HepG2 (cell line): ENCODE measurements at regions not wholly inside any gene's neighbourhood (a gene's known extent, or its start where the extent isn't known, plus 50 kb on each side); places are given as distances from the start of the nearest gene placed in this dataset.

Experiments
- ATAC-seq: fragments of 200-7000 bp; cut with Tn5 transposase; 3 replicates; pipeline ENCODE4 v1.9.1; 2020; ENCODE audit warnings: mild to moderate bottlenecking, moderate library complexity
- BruUV-seq: library from RNA; stranded (reverse); fragments of 400-500 nt; replicated peaks from 2 replicates; lab custom pipeline; 2021; lab: Mats Ljungman, UMichigan
- CTCF ChIA-PET: fragments of 300-600 bp; formaldehyde crosslinking; extraction: SDS; loops from one replicate; lab custom pipeline; 2021; ENCODE audit warnings: low total read pairs, inconsistent platforms, low intra/inter-chr PET ratio; lab: Yijun Ruan, JAX
- POLR2A ChIA-PET: fragments of 350-600 bp; sonication (Branson Sonifier 250); formaldehyde crosslinking; loops from one replicate; lab custom pipeline; 2020; ENCODE audit warnings: antibody characterized with exemption, inconsistent platforms; lab: Yijun Ruan, JAX
- DNase-seq: peaks from one replicate; pipeline ENCODE4 v3.0.0-alpha.2; 2015; ENCODE audit warnings: low spot score
- FAIRE-seq: peaks from 3 replicates; lab custom pipeline; 2011; peaks lifted over from hg19 to GRCh38; lab: Jason Lieb, UNC
- H2AFZ ChIP-seq: one replicate; pipeline ENCODE4 v1.6.1; 2011; ENCODE audit warnings: low read length, inconsistent platforms
- H3K27ac ChIP-seq: fragments of 300-600 bp; 3 replicates; pipeline ENCODE4 v1.8.0; 2011; ENCODE audit warnings: mixed run types, mild to moderate bottlenecking, mixed read lengths, low read length, inconsistent platforms; ENCODE audit not compliant: insufficient read depth; ENCODE audit errors: extremely low read length
- H3K27me3 ChIP-seq, 2 experiments: fragments of 200-600 bp in 1 of 2; 2 replicates in 1 of 2; 3 replicates in 1 of 2; pipeline versions ENCODE4 v1.6.0 to v1.8.0; 2011; ENCODE audit warnings: low read length in 2 of 2, mild to moderate bottlenecking in 2 of 2, moderate library complexity in 2 of 2, inconsistent platforms in 1 of 2; ENCODE audit not compliant: insufficient read depth in 2 of 2, control insufficient read depth in 1 of 2
- H3K36me3 ChIP-seq, 2 experiments: fragments of 200-600 bp in 1 of 2; replicated peaks in 1 of 2; 2 replicates in 1 of 2; 3 replicates in 1 of 2; pipeline versions ENCODE4 v1.5.1 to v1.8.0; 2011; ENCODE audit warnings: low read length in 2 of 2, inconsistent platforms in 1 of 2; ENCODE audit not compliant: insufficient read depth in 2 of 2, control insufficient read depth in 1 of 2
- H3K4me1 ChIP-seq: 2 replicates; pipeline ENCODE4 v1.5.1; 2012; ENCODE audit warnings: low read length, inconsistent platforms; ENCODE audit not compliant: insufficient read depth
- H3K4me2 ChIP-seq: 2 replicates; pipeline ENCODE4 v1.6.0; 2011; ENCODE audit warnings: low read depth, low read length, inconsistent platforms
- H3K4me3 ChIP-seq, 3 experiments: fragments of 200-600 bp in 1 of 3; sonication (generic), shearing (Covaris generic) in 1 of 3; replicated peaks in 1 of 3; 2 replicates each; pipeline ENCODE4 v1.5.1; 2011 to 2016; ENCODE audit warnings: low read length in 3 of 3, inconsistent platforms in 2 of 3, low read depth in 2 of 3, mild to moderate bottlenecking in 2 of 3, control low read depth in 1 of 3, mixed read lengths in 1 of 3; ENCODE audit not compliant: insufficient read depth in 1 of 3
- H3K79me2 ChIP-seq: one replicate; pipeline ENCODE4 v1.6.1; 2011; ENCODE audit warnings: low read length, inconsistent platforms; ENCODE audit not compliant: insufficient read depth
- H3K9ac ChIP-seq: 2 replicates; pipeline ENCODE4 v1.6.0; 2011; ENCODE audit warnings: mild to moderate bottlenecking, low read depth, low read length, inconsistent platforms; ENCODE audit not compliant: insufficient read depth
- H3K9me3 ChIP-seq: 2 replicates; pipeline ENCODE4 v1.5.1; 2012; ENCODE audit warnings: mild to moderate bottlenecking, low read length
- H4K20me1 ChIP-seq: 2 replicates; pipeline ENCODE4 v1.6.0; 2011; ENCODE audit warnings: inconsistent platforms, mild to moderate bottlenecking, low read length, moderate library complexity; ENCODE audit not compliant: insufficient read depth
- ATF2 ChIP-seq: sonication (generic); formaldehyde crosslinking; IDR thresholded peaks from 2 replicates; pipeline ENCODE4 v1.4.0; 2020; ENCODE audit warnings: missing genetic modification reagents
- ELF4 ChIP-seq: sonication (generic); formaldehyde crosslinking; IDR thresholded peaks from 2 replicates; pipeline ENCODE4 v1.5.0; 2020; ENCODE audit warnings: missing genetic modification reagents, mild to moderate bottlenecking, moderate library complexity, borderline replicate concordance
- JDP2 ChIP-seq: sonication (generic); formaldehyde crosslinking; IDR thresholded peaks from 2 replicates; pipeline ENCODE4 v1.8.1; 2022; ENCODE audit warnings: missing genetic modification reagents, borderline replicate concordance
- JUNB ChIP-seq: sonication (generic); formaldehyde crosslinking; IDR thresholded peaks from 2 replicates; pipeline ENCODE4 v1.8.0; 2022; ENCODE audit warnings: missing genetic modification reagents, mild to moderate bottlenecking, borderline replicate concordance
- KDM4B ChIP-seq: sonication (generic); formaldehyde crosslinking; IDR thresholded peaks from 2 replicates; pipeline ENCODE4 v1.4.0; 2020; ENCODE audit warnings: missing genetic modification reagents
- MATR3 ChIP-seq: sonication (generic); formaldehyde crosslinking; IDR thresholded peaks from 2 replicates; pipeline ENCODE4 v1.4.0; 2020; ENCODE audit warnings: missing genetic modification reagents
- POLR2AphosphoS5 ChIP-seq: IDR thresholded peaks from 2 replicates; pipeline ENCODE4 v1.6.1; 2012; ENCODE audit warnings: low read depth, low read length
- POLR2G ChIP-seq: fragments of 200-400 bp; formaldehyde crosslinking; IDR thresholded peaks from 2 replicates; pipeline ENCODE4 v1.6.1; 2018; ENCODE audit warnings: mild to moderate bottlenecking, low read depth, low read length, moderate library complexity
- SIN3B ChIP-seq: fragments of 150-350 bp; IDR thresholded peaks from 2 replicates; pipeline ENCODE4 v1.6.1; 2014; ENCODE audit warnings: low read length
- TIGD3 ChIP-seq: sonication (generic); formaldehyde crosslinking; IDR thresholded peaks from 2 replicates; pipeline ENCODE4 v1.5.1; 2020; ENCODE audit warnings: mild to moderate bottlenecking, missing genetic modification reagents, borderline replicate concordance
- ZNF101 ChIP-seq: sonication (generic); formaldehyde crosslinking; IDR thresholded peaks from 2 replicates; pipeline ENCODE4 v1.4.0; 2020; ENCODE audit warnings: mild to moderate bottlenecking, low read depth, missing genetic modification reagents, borderline replicate concordance
- ZNF564 ChIP-seq: sonication (generic); formaldehyde crosslinking; IDR thresholded peaks from 2 replicates; pipeline ENCODE4 v1.8.1; 2023; ENCODE audit warnings: mild to moderate bottlenecking, missing genetic modification reagents
- ZNF605 ChIP-seq: sonication (generic); formaldehyde crosslinking; IDR thresholded peaks from 2 replicates; pipeline ENCODE4 v1.8.0; 2022; ENCODE audit warnings: mild to moderate bottlenecking, missing genetic modification reagents
- WGBS: methylation state at CpG from one replicate; pipeline ENCODE4 v1.1.6; 2017; ENCODE audit warnings: low lambda C conversion rate; 5-methylcytosine and 5-hydroxymethylcytosine counted together
- in situ Hi-C: cut with HindIII; loops from 2 replicates; pipeline ENCODE4 v1.10.0; 2017; ENCODE audit warnings: low pct_unique_long_range_greater_than_20kb; ENCODE audit not compliant: extremely low pct_ligation_motif_present
- intact Hi-C: fragments of 100-400 bp; cut with micrococcal nuclease; formaldehyde crosslinking; loops from one replicate; pipeline ENCODE4 v1.10.0; 2022; ENCODE audit not compliant: unreplicated experiment
- TF ChIP-seq, protein P1 (sequence below): sonication (generic); formaldehyde crosslinking; IDR thresholded peaks from 2 replicates; pipeline ENCODE4 v1.4.0; 2020; ENCODE audit warnings: missing genetic modification reagents

DNA sequence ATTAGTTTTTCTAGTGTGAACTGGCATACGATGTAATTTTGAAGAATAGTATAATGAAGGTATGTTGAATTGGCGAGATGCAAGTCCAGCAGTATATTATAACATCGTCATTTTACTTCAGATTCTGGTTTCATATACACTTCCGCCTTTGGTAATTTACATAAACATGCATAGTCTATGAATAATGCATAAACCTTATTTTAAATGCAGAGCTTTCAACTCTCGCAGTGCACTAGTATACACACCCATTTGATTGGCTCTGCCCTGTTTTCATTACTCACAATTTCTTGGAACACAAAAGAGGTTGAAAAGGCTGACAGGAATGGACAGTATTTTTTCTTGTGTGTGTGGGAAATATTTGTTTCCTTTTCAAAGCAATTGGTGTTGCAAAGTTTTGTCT is 128.9 kb upstream of the CCNH start:
- no peak overlapping the region for H3K4me3 ChIP-seq
- no peaks in the 10 kb centered on the region for H3K4me1 ChIP-seq
- no peaks in the 10 kb centered on the region for H3K79me2 ChIP-seq
- H3K27ac ChIP-seq, result no peak overlapping the region
- TF ChIP-seq TIGD3 (CRISPR knock-in tag), result no peak
- in situ Hi-C loops, result no loop called here
- H3K27me3 ChIP-seq, result no peaks in the 10 kb centered on the region
- H2AFZ ChIP-seq, result no peak overlapping the region
- no peak for ATAC-seq
- no peak for FAIRE-seq
- no peak overlapping the region for H3K4me2 ChIP-seq
- BruUV-seq, result no TSS peak
- ChIA-PET POLR2A (no interaction called here), CTCF (no interaction called here)
- H4K20me1 ChIP-seq, result no peaks in the 10 kb centered on the region
- no peaks in the 10 kb centered on the region for H3K36me3 ChIP-seq
- intact Hi-C loops, result no loop called here
- no peak for DNase-seq
- H3K9ac ChIP-seq, result no peak overlapping the region
- H3K9me3 ChIP-seq, result no peaks in the 10 kb centered on the region
- WGBS, result 17% methylated on average over 5 of the region's 5 CpGs

DNA sequence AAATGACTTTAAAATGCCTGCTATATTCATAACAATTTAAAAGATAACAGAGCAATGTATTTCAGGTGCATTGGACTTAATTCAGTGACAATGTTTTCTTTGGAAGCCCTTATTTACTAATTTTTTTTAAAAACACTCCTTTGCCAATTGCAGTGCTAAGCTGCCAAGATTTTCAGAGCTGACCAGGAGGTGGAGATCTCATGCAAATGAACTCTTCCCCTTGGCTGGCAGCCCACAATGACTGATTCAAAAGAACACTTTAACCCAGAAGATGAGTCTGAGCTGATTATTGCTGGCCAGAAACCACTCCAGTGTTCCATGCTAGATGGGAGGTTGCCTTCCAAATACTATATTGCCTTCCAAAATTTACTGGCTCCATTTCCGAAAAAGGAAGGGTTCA is 128.3 kb upstream of the CCNH start:
- BruUV-seq, result no TSS peak
- no peak overlapping the region for H3K4me3 ChIP-seq
- H3K9me3 ChIP-seq, result no peaks in the 10 kb centered on the region
- in situ Hi-C loops, result no loop called here
- DNase-seq (no peak), ATAC-seq (no peak), FAIRE-seq (no peak)
- H3K36me3 ChIP-seq, result no peaks in the 10 kb centered on the region
- no peaks in the 10 kb centered on the region for H3K4me1 ChIP-seq
- H4K20me1 ChIP-seq, result no peaks in the 10 kb centered on the region
- intact Hi-C loops, result no loop called here
- H3K4me2 ChIP-seq, result no peak overlapping the region
- no peaks in the 10 kb centered on the region for H3K79me2 ChIP-seq
- 0% methylated on average over 1 of the region's 1 CpG for WGBS
- no peak for TF ChIP-seq ZNF564 (CRISPR knock-in tag)
- no peak for TF ChIP-seq ZNF605 (CRISPR knock-in tag)
- no peak for TF ChIP-seq ELF4 (CRISPR knock-in tag)
- TF ChIP-seq SIN3B, result no peak
- TF ChIP-seq, protein P1, sequence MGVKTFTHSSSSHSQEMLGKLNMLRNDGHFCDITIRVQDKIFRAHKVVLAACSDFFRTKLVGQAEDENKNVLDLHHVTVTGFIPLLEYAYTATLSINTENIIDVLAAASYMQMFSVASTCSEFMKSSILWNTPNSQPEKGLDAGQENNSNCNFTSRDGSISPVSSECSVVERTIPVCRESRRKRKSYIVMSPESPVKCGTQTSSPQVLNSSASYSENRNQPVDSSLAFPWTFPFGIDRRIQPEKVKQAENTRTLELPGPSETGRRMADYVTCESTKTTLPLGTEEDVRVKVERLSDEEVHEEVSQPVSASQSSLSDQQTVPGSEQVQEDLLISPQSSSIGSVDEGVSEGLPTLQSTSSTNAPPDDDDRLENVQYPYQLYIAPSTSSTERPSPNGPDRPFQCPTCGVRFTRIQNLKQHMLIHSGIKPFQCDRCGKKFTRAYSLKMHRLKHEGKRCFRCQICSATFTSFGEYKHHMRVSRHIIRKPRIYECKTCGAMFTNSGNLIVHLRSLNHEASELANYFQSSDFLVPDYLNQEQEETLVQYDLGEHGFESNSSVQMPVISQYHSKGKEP (CRISPR knock-in tag), result no peak
- TF ChIP-seq JDP2 (CRISPR knock-in tag), result no peak
- no peak for TF ChIP-seq POLR2G
- no peak for TF ChIP-seq POLR2AphosphoS5
- no peak for TF ChIP-seq ATF2
- TF ChIP-seq ZNF101 (CRISPR knock-in tag), result no peak
- TF ChIP-seq KDM4B, result no peak
- no peak for TF ChIP-seq JUNB (CRISPR knock-in tag)
- TF ChIP-seq MATR3 (CRISPR knock-in tag), result no peak
- no peak overlapping the region for H3K9ac ChIP-seq
- H2AFZ ChIP-seq, result no peak overlapping the region
- POLR2A ChIA-PET, result no interaction called here
- H3K27ac ChIP-seq, result no peak overlapping the region
- H3K27me3 ChIP-seq, result no peaks in the 10 kb centered on the region
- CTCF ChIA-PET, result no interaction called here
